GM19395 (cell line): ENCODE measurements at regions not wholly inside any gene's neighbourhood (a gene's known extent, or its start where the extent isn't known, plus 50 kb on each side); places are given as distances from the start of the nearest gene placed in this dataset.
"Not testable (repeated sequence)": the region's sequence is repeated elsewhere in the genome, so short reads cannot be mapped to it uniquely, and the experiment has no call there.

Experiments
- ATAC-seq: cut with Tn5 transposase; IDR thresholded peaks from one replicate; pipeline ENCODE4 v1.9.1; 2021; ENCODE audit warnings: mild to moderate bottlenecking, moderate library complexity; ENCODE audit not compliant: unreplicated experiment

GRCh38 chr2:65626831-65627230, 194.4 kb upstream of the SPRED2 start:
- no peak for ATAC-seq

GRCh38 chr2:65625982-65626381, 193.6 kb upstream of the SPRED2 start:
- ATAC-seq = no peak

GRCh38 chr2:65622951-65623535, 190.6 kb upstream of the SPRED2 start:
- ATAC-seq = no peak

- ATAC-seq = no peak
These were observed 190.1 kb upstream of the SPRED2 start for GRCh38 chr2:65622499-65622898.

GRCh38 chr2:65620524-65620923, 188.1 kb upstream of the SPRED2 start:
- ATAC-seq = no peak

- ATAC-seq = no peak
These were observed 187.6 kb upstream of the SPRED2 start for GRCh38 chr2:65620026-65620425.

GRCh38 chr2:65615602-65616001, 183.2 kb upstream of the SPRED2 start:
- ATAC-seq = no peak

GRCh38 chr2:65613968-65614555, 181.7 kb upstream of the SPRED2 start:
- ATAC-seq = no peak

- ATAC-seq = no peak
These were observed 179.1 kb upstream of the SPRED2 start for GRCh38 chr2:65611488-65611887.

GRCh38 chr2:65608916-65609315, 176.5 kb upstream of the SPRED2 start:
- no peak for ATAC-seq

GRCh38 chr2:65608466-65608865, 176.1 kb upstream of the SPRED2 start:
- ATAC-seq = no peak

- no peak for ATAC-seq
These were observed 175.4 kb upstream of the SPRED2 start for GRCh38 chr2:65607662-65608305.

GRCh38 chr2:65605743-65606058, 173.3 kb upstream of the SPRED2 start:
- ATAC-seq = peak; percentile 51

GRCh38 chr2:65605058-65605742, 172.8 kb upstream of the SPRED2 start:
- no peak for ATAC-seq

GRCh38 chr2:65604246-65604645, 171.8 kb upstream of the SPRED2 start:
- ATAC-seq = no peak

GRCh38 chr2:65602603-65603235, 170.3 kb upstream of the SPRED2 start:
- no peak for ATAC-seq

GRCh38 chr2:65600871-65601270, 168.5 kb upstream of the SPRED2 start:
- not testable (repeated sequence) for ATAC-seq

GRCh38 chr2:65600351-65600750, 168.0 kb upstream of the SPRED2 start:
- ATAC-seq = not testable (repeated sequence)

GRCh38 chr2:65599693-65600092, 167.3 kb upstream of the SPRED2 start:
- no peak for ATAC-seq

- ATAC-seq = no peak
These were observed 166.6 kb upstream of the SPRED2 start for GRCh38 chr2:65598996-65599395.

GRCh38 chr2:65598264-65598663, 165.9 kb upstream of the SPRED2 start:
- no peak for ATAC-seq

- ATAC-seq = no peak
These were observed 163.2 kb upstream of the SPRED2 start for GRCh38 chr2:65595630-65596029.
